Body of pancreas (tissue), 4 donors: ENCODE measurements at regions not wholly inside any gene's neighbourhood (a gene's known extent, or its start where the extent isn't known, plus 50 kb on each side); places are given as distances from the start of the nearest gene placed in this dataset.
A peak's percentile ranks its signal among the peaks of the same experiment; 100 is the strongest.

Experiments used
- POLR2A ChIP-seq, 3 donors: fragments of 450-650 bp; IDR thresholded peaks; one replicate each; pipeline ENCODE4 v1.6.1; 2016; ENCODE audit warnings: antibody characterized with exemption in 3 of 3, mild to moderate bottlenecking in 2 of 3
- TF ChIP-seq, protein P1 (sequence below), 7 experiments: fragments of 450-650 bp in 4 of 7; fragments of 200-600 bp in 3 of 7; sonication (generic) in 3 of 7; IDR thresholded peaks; one replicate each; pipeline ENCODE4 v1.5.1; 2016 to 2019; ENCODE audit warnings: antibody characterized with exemption in 7 of 7

- TF ChIP-seq, protein P1, sequence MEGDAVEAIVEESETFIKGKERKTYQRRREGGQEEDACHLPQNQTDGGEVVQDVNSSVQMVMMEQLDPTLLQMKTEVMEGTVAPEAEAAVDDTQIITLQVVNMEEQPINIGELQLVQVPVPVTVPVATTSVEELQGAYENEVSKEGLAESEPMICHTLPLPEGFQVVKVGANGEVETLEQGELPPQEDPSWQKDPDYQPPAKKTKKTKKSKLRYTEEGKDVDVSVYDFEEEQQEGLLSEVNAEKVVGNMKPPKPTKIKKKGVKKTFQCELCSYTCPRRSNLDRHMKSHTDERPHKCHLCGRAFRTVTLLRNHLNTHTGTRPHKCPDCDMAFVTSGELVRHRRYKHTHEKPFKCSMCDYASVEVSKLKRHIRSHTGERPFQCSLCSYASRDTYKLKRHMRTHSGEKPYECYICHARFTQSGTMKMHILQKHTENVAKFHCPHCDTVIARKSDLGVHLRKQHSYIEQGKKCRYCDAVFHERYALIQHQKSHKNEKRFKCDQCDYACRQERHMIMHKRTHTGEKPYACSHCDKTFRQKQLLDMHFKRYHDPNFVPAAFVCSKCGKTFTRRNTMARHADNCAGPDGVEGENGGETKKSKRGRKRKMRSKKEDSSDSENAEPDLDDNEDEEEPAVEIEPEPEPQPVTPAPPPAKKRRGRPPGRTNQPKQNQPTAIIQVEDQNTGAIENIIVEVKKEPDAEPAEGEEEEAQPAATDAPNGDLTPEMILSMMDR (IDR thresholded peaks at IDR 0.05) = no peak
- peak in 1 of 3 donors; percentile 21 for TF ChIP-seq POLR2A (IDR thresholded peaks at IDR 0.05)
These were observed 259.1 kb upstream of the PEX5L start for GRCh38 chr3:180295811-180296210.
